ENCODE measurements at regions not wholly inside any gene's neighbourhood (a gene's known extent, or its start where the extent isn't known, plus 50 kb on each side); places are given as distances from the start of the nearest gene placed in this dataset.
"Not testable (repeated sequence)": the region's sequence is repeated elsewhere in the genome, so short reads cannot be mapped to it uniquely, and the experiment has no call there.

DNA sequence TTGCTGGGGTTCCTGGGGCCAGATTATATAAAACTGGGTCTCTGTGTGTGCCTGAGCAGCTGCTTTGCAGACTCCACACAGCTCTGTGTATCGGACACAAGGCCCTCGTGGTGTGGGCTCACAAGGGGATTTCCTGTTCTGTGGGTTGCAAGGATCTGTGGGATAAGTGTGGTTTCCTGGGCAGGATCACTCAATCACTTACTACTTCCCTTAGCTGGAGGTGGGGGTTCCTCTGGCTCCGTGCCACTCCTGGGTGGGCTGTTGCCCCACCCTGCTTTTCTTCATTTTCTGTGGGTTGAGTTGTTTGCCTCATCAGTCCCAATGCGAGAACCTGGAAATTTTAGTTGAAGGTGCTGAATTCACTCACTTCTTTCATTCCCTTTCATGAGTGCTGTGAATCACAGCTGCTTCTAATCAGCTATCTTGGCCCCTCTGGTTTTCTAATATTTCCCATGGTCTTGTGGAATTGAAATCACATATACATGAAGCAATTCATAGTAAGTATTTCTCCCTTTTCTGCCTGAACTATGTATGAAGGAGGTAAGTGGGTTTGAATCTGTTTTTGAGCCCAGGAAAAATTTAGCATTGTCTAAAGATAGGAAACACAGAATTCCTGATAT is 196.3 kb downstream of the DCDC2C start:
- H3K4me1 ChIP-seq (ENCODE audit: control insufficient read depth, insufficient read depth, low read length, poor library complexity, severe bottlenecking) = no peaks in the 10 kb centered on the region
- WGBS, 2 experiments (ENCODE audit: insufficient coverage in 2 of 2) = 85 to 100% methylated on average over 1 to 2 of the region's 4 CpGs
- no peaks in the 10 kb centered on the region for H3K36me3 ChIP-seq (ENCODE audit: control insufficient read depth, insufficient read depth, low read length)
- no peaks in the 10 kb centered on the region for H3K9me3 ChIP-seq (ENCODE audit: control insufficient read depth, low read length)
- no peak overlapping the region for H3K27ac ChIP-seq (ENCODE audit: low read depth, low read length, severe bottlenecking)
- H3K4me3 ChIP-seq (ENCODE audit: extremely low read depth, insufficient read depth, low read length, poor library complexity, severe bottlenecking) = no peak overlapping the region

DNA sequence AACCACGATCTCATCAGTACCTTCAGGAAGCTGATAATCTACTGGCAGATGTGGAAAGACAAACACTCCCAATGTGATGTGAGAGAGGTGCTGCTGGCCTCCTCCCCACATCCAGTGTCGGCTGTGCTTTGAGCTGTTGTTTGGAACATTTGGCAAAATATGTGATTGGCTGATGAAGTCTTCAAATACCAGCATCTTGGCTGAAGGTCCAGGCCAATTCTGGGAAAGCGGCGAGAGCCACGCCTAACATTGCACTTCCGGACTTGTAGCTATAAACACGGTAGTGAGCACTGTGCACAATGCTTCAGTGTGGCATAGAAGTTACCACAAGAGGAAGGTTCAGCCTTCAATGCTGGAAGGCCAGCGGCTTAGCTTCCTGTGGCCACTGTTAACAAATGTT is 198.8 kb downstream of the DCDC2C start:
- no peak overlapping the region for H3K4me3 ChIP-seq (ENCODE audit: extremely low read depth, insufficient read depth, low read length, poor library complexity, severe bottlenecking)
- WGBS, 2 experiments (ENCODE audit: insufficient coverage in 2 of 2) = 95 to 96% methylated on average over 5 to 6 of the region's 8 CpGs
- no peaks in the 10 kb centered on the region for H3K4me1 ChIP-seq (ENCODE audit: control insufficient read depth, insufficient read depth, low read length, poor library complexity, severe bottlenecking)
- H3K27ac ChIP-seq (ENCODE audit: low read depth, low read length, severe bottlenecking) = no peak overlapping the region
- H3K9me3 ChIP-seq (ENCODE audit: control insufficient read depth, low read length) = peaks cover 9% of the 10 kb centered on the region
- no peaks in the 10 kb centered on the region for H3K36me3 ChIP-seq (ENCODE audit: control insufficient read depth, insufficient read depth, low read length)

DNA sequence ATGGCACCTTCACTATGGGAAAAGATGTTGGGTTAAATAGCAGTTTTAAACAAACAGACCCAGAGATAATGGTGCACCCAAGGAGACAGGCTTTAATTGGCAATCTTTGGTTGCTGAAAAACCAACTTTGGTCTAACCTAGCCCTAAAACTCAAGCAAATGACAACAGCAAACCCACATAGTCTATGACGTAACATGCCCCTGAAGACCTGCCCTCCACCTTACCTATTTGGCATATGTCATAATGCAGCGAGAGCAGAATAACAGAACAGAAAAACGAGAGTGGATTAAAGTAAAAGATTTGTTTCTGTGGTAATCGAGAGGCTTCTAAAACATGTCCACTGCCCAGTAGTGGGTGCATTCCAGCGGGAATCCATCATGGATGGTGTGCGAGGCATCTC is 200.7 kb downstream of the DCDC2C start:
- Histone ChIP-seq H3K4me3 (ENCODE audit: extremely low read depth, insufficient read depth, low read length, poor library complexity, severe bottlenecking) (no peak overlapping the region), H3K4me1 (ENCODE audit: control insufficient read depth, insufficient read depth, low read length, poor library complexity, severe bottlenecking) (no peaks in the 10 kb centered on the region), H3K36me3 (ENCODE audit: control insufficient read depth, insufficient read depth, low read length) (no peaks in the 10 kb centered on the region), H3K27ac (ENCODE audit: low read depth, low read length, severe bottlenecking) (no peak overlapping the region), H3K9me3 (ENCODE audit: control insufficient read depth, low read length) (peaks cover 18% of the 10 kb centered on the region)
- WGBS, 2 experiments (ENCODE audit: insufficient coverage in 2 of 2) = 84 to 86% methylated on average over 2 to 4 of the region's 6 CpGs

DNA sequence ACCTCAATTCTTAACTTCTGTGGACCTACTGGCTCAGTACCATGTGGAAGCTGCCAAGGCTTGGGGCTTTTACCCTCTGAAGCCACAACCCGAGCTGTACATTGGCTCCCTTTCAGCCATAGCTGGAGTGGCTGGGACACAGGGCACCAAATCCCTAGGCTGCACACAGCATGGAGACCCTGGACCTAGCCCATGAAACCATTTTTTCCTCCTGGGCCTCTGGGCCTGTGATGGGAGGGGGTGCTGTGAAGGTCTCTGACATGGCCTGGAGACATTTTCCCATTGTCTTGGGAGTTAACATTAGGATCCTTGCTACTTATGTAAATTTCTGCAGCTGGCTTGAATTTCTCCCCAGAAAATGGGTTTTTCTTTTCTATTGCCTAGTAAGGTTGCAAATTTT is 205.1 kb downstream of the DCDC2C start:
- not testable (repeated sequence) for H3K36me3 ChIP-seq (ENCODE audit: control insufficient read depth, insufficient read depth, low read length); H3K27ac ChIP-seq (ENCODE audit: low read depth, low read length, severe bottlenecking); H3K4me1 ChIP-seq (ENCODE audit: control insufficient read depth, insufficient read depth, low read length, poor library complexity, severe bottlenecking); H3K4me3 ChIP-seq (ENCODE audit: extremely low read depth, insufficient read depth, low read length, poor library complexity, severe bottlenecking)
- 42 to 83% methylated on average over 1 of the region's 1 CpG for WGBS, 2 experiments (ENCODE audit: insufficient coverage in 2 of 2)
- peaks cover 25% of the 10 kb centered on the region for H3K9me3 ChIP-seq (ENCODE audit: control insufficient read depth, low read length)

DNA sequence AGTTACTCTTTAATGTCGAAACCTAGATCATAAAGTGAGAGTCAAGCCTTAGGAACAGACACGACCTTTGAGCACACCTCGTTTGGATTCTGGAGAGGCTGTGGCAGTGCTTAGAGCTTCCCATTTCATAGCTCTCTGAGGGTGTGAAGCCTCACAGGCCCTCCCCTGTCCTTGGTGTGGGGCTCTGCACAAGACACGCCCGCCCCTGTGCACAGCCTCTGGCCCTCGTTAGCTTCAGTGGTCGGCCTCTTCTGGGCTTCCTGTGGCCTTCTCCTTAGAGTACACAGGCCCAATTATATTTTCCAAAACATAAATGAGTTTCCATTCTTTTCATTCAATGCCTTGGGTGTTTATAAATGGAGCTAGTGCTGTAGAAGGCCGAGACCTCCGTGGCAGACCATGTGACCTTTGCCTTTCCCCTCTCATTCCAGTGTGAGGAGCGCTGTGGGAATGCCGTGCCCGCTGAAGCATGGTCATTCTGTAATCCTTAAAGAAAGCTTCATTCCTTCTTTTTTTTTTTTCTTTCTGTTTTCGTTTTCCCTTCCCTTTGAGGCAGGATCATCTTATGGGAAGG is 208.6 kb downstream of the DCDC2C start:
- Histone ChIP-seq H3K36me3 (ENCODE audit: control insufficient read depth, insufficient read depth, low read length) (no peaks in the 10 kb centered on the region), H3K4me1 (ENCODE audit: control insufficient read depth, insufficient read depth, low read length, poor library complexity, severe bottlenecking) (no peaks in the 10 kb centered on the region), H3K9me3 (ENCODE audit: control insufficient read depth, low read length) (peaks cover 18% of the 10 kb centered on the region), H3K4me3 (ENCODE audit: extremely low read depth, insufficient read depth, low read length, poor library complexity, severe bottlenecking) (no peak overlapping the region), H3K27ac (ENCODE audit: low read depth, low read length, severe bottlenecking) (no peak overlapping the region)
- WGBS, 2 experiments (ENCODE audit: insufficient coverage in 2 of 2) = 72 to 85% methylated on average over 5 to 7 of the region's 13 CpGs

DNA sequence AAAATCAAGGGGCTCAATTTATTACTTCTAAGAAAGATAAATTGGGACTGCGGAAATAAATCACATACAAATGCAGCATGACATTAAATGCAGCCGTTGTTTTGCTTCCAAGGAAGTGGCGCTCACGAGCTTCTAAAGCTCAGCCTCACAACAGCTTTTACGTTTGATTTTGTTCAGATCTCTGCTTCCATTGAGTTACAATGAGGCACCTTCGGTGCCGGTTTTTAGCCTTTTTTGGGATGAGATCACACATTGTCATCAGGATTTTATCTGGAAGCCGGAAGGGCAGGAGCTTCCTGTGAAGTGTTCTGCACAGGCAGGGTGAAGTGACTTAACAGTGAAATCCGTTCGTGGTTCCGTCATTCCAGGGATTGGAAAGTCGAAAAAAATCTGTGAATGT is 209.8 kb downstream of the DCDC2C start:
- Histone ChIP-seq H3K27ac (ENCODE audit: low read depth, low read length, severe bottlenecking) (no peak overlapping the region), H3K9me3 (ENCODE audit: control insufficient read depth, low read length) (peaks cover 12% of the 10 kb centered on the region), H3K36me3 (ENCODE audit: control insufficient read depth, insufficient read depth, low read length) (no peaks in the 10 kb centered on the region), H3K4me1 (ENCODE audit: control insufficient read depth, insufficient read depth, low read length, poor library complexity, severe bottlenecking) (no peaks in the 10 kb centered on the region), H3K4me3 (ENCODE audit: extremely low read depth, insufficient read depth, low read length, poor library complexity, severe bottlenecking) (no peak overlapping the region)
- 91 to 99% methylated on average over 7 to 8 of the region's 12 CpGs for WGBS, 2 experiments (ENCODE audit: insufficient coverage in 2 of 2)

DNA sequence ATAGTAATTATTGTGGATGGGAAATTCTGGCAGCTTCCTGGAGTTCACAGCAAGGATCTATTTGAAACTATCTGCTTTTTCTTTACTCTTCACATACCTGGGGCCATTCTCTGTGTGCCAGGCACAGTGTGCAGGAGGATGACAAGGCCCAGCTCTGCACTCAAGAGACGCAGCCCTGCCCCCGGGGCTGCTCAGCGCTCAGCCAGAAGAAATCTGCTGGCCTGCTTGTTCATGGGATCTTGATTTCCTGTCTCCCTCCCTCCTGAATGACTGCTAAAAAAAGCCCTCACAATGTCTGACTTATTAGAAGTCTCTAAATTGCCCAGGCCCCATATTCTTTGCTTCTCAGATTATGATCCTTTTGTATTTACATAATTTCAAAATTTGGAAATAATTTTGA is 210.9 kb downstream of the DCDC2C start:
- 74 to 94% methylated on average over 3 of the region's 3 CpGs for WGBS, 2 experiments (ENCODE audit: insufficient coverage in 2 of 2)
- Histone ChIP-seq H3K27ac (ENCODE audit: low read depth, low read length, severe bottlenecking) (no peak overlapping the region), H3K4me1 (ENCODE audit: control insufficient read depth, insufficient read depth, low read length, poor library complexity, severe bottlenecking) (no peaks in the 10 kb centered on the region), H3K4me3 (ENCODE audit: extremely low read depth, insufficient read depth, low read length, poor library complexity, severe bottlenecking) (no peak overlapping the region), H3K9me3 (ENCODE audit: control insufficient read depth, low read length) (peaks cover 7% of the 10 kb centered on the region), H3K36me3 (ENCODE audit: control insufficient read depth, insufficient read depth, low read length) (no peaks in the 10 kb centered on the region)

DNA sequence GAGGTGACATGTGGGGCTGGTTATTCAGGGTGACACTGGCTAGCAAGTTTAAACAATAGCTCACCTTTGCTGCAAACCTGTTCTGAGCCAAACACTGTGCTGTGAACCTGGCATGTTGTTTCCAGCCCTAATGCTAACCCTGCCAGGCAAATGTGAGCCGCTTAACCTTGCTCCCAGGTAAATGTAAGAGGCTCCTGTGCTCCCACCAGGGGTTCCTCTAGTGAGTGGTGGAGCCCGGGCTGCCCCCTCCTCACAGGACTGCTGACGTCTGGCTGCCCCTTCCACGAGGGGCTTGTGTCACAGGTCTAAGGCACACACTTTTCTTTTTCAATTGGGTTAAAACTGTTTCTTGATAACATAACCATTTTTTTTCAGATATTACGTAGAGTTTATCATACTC is 223.7 kb downstream of the DCDC2C start:
- no peaks in the 10 kb centered on the region for H3K9me3 ChIP-seq (ENCODE audit: control insufficient read depth, low read length)
- H3K4me3 ChIP-seq (ENCODE audit: extremely low read depth, insufficient read depth, low read length, poor library complexity, severe bottlenecking) = no peak overlapping the region
- no peaks in the 10 kb centered on the region for H3K36me3 ChIP-seq (ENCODE audit: control insufficient read depth, insufficient read depth, low read length)
- no peaks in the 10 kb centered on the region for H3K4me1 ChIP-seq (ENCODE audit: control insufficient read depth, insufficient read depth, low read length, poor library complexity, severe bottlenecking)
- no peak overlapping the region for H3K27ac ChIP-seq (ENCODE audit: low read depth, low read length, severe bottlenecking)
- 69 to 79% methylated on average over 4 of the region's 5 CpGs for WGBS, 2 experiments (ENCODE audit: insufficient coverage in 2 of 2)

DNA sequence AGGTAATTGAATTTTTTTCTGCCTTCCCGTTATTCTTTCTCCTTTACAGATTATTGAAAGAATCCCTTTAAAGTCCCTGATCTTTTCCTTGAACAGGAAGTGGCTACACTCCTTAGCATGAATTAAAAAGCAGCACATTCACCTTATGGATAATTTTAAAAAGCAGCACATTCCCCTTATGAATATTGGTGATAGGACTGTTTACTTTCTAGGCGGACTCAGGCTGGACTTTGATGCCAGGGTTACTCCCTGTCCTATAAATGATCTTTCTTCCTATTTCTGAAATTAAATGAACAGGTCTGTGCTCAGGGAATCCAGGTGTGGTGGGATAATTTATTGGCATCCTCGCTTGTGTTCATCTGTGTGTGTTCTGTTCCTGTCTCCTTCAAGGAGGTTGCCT is 226.0 kb downstream of the DCDC2C start:
- Histone ChIP-seq H3K36me3 (ENCODE audit: control insufficient read depth, insufficient read depth, low read length) (no peaks in the 10 kb centered on the region), H3K9me3 (ENCODE audit: control insufficient read depth, low read length) (no peaks in the 10 kb centered on the region), H3K27ac (ENCODE audit: low read depth, low read length, severe bottlenecking) (no peak overlapping the region), H3K4me1 (ENCODE audit: control insufficient read depth, insufficient read depth, low read length, poor library complexity, severe bottlenecking) (no peaks in the 10 kb centered on the region), H3K4me3 (ENCODE audit: extremely low read depth, insufficient read depth, low read length, poor library complexity, severe bottlenecking) (no peak overlapping the region)
- 90 to 94% methylated on average over 2 of the region's 3 CpGs for WGBS, 2 experiments (ENCODE audit: insufficient coverage in 2 of 2)

DNA sequence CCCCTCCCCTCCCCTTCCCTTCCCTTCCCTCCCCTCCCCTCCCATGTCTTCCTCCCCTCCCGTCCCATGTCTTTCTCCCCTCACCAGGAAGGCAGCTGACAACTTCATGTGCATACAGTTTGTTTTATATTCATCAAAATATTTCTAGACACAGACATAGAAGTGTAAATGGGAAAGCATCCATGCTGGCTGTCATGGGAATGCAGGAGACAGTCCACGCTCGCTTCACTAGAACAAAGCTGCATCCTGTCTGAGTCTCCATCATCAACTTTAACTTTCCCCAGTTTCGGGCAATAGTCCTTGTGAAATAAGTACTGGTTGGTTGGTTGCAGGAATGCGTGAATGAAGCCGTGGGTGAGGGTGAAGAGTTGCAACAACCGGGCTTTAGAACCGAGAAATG is 226.9 kb downstream of the DCDC2C start:
- H3K4me3 ChIP-seq (ENCODE audit: extremely low read depth, insufficient read depth, low read length, poor library complexity, severe bottlenecking) = no peak overlapping the region
- H3K4me1 ChIP-seq (ENCODE audit: control insufficient read depth, insufficient read depth, low read length, poor library complexity, severe bottlenecking) = no peaks in the 10 kb centered on the region
- no peak overlapping the region for H3K27ac ChIP-seq (ENCODE audit: low read depth, low read length, severe bottlenecking)
- no peaks in the 10 kb centered on the region for H3K36me3 ChIP-seq (ENCODE audit: control insufficient read depth, insufficient read depth, low read length)
- WGBS, 2 experiments (ENCODE audit: insufficient coverage in 2 of 2) = no CpG with 5 or more reads among the region's 8 CpGs
- H3K9me3 ChIP-seq (ENCODE audit: control insufficient read depth, low read length) = no peaks in the 10 kb centered on the region

DNA sequence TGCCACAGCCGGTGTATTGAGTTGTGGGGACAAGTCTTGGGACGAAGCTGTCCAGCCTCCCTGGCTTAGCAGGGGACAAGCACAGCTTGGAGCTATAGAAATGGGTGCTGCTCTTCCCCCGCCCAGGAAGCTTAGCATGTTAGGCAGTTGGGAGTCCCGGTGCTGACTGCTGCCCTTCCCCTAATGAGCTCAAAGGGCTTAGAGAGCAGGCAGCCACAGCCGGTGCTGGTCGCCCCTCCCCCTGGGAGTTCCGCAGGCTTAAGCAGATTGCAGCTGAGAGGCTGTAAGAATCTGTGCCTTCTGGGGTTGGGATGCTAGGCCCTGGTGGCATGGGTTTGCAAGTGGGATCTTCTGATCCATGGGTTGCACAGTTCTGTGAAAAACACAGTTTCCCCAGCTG is 237.3 kb downstream of the DCDC2C start:
- Histone ChIP-seq H3K9me3 (ENCODE audit: control insufficient read depth, low read length) (no peaks in the 10 kb centered on the region), H3K4me3 (ENCODE audit: extremely low read depth, insufficient read depth, low read length, poor library complexity, severe bottlenecking) (no peak overlapping the region), H3K36me3 (ENCODE audit: control insufficient read depth, insufficient read depth, low read length) (no peaks in the 10 kb centered on the region), H3K27ac (ENCODE audit: low read depth, low read length, severe bottlenecking) (no peak overlapping the region), H3K4me1 (ENCODE audit: control insufficient read depth, insufficient read depth, low read length, poor library complexity, severe bottlenecking) (no peaks in the 10 kb centered on the region)
- WGBS, 2 experiments (ENCODE audit: insufficient coverage in 2 of 2) = 62 to 68% methylated on average over 6 of the region's 7 CpGs
